OCI-LY7 (cell line): ENCODE measurements at regions not wholly inside any gene's neighbourhood (a gene's known extent, or its start where the extent isn't known, plus 50 kb on each side); places are given as distances from the start of the nearest gene placed in this dataset.

Source experiments
- BruUV-seq: library from RNA; stranded (reverse); fragments of 400-500 nt; replicated peaks from 2 replicates; lab custom pipeline; 2021; lab: Mats Ljungman, UMichigan
- CTCF ChIA-PET: fragments of 300-600 bp; sonication (Branson Sonifier 250); formaldehyde crosslinking; loops from one replicate; lab custom pipeline; 2022; ENCODE audit warnings: antibody characterized with exemption; ENCODE audit not compliant: unreplicated experiment; lab: Charles Lee
- POLR2A ChIA-PET: fragments of 300-600 bp; sonication (Branson Sonifier 250); formaldehyde crosslinking; loops from one replicate; lab custom pipeline; 2022; ENCODE audit warnings: antibody characterized with exemption; lab: Charles Lee
- DNase-seq: peaks from one replicate; pipeline ENCODE4 v3.0.0-alpha.2; 2015; ENCODE audit warnings: low spot score
- H2AFZ ChIP-seq: fragments of 200-600 bp; sonication (generic), shearing (Covaris generic); 2 replicates; pipeline ENCODE4 v1.6.1; 2014; ENCODE audit warnings: mild to moderate bottlenecking, antibody characterized with exemption, low read length, moderate library complexity
- H3K27ac ChIP-seq: fragments of 200-600 bp; sonication (generic); 2 replicates; pipeline ENCODE4 v1.5.1; 2014; ENCODE audit warnings: mixed run types, low read depth, mild to moderate bottlenecking, moderate library complexity, low read length, inconsistent platforms; ENCODE audit not compliant: poor library complexity, severe bottlenecking
- H3K36me3 ChIP-seq: fragments of 200-600 bp; sonication (generic); 2 replicates; pipeline ENCODE4 v1.6.1; 2014; ENCODE audit warnings: mild to moderate bottlenecking, antibody characterized with exemption, low read length, moderate library complexity, mixed read lengths; ENCODE audit not compliant: insufficient read depth
- H3K4me1 ChIP-seq: fragments of 200-600 bp; sonication (generic); 2 replicates; pipeline ENCODE4 v1.5.1; 2014; ENCODE audit warnings: mild to moderate bottlenecking, low read length; ENCODE audit not compliant: insufficient read depth, poor library complexity, severe bottlenecking
- H3K4me2 ChIP-seq: fragments of 200-600 bp; sonication (generic); 2 replicates; pipeline ENCODE4 v1.6.1; 2014; ENCODE audit warnings: mild to moderate bottlenecking, low read length
- H3K4me3 ChIP-seq: fragments of 200-600 bp; sonication (generic); 2 replicates; pipeline ENCODE4 v1.5.1; 2014; ENCODE audit warnings: mild to moderate bottlenecking, low read depth, low read length; ENCODE audit not compliant: poor library complexity, severe bottlenecking
- H3K79me2 ChIP-seq: fragments of 200-600 bp; sonication (generic); 2 replicates; pipeline ENCODE4 v1.6.1; 2016; ENCODE audit warnings: low read depth, mild to moderate bottlenecking, low read length, moderate library complexity, mixed read lengths; ENCODE audit not compliant: insufficient read depth
- H3K9me2 ChIP-seq: fragments of 200-600 bp; sonication (generic); 2 replicates; pipeline ENCODE4 v1.6.1; 2016; ENCODE audit warnings: mild to moderate bottlenecking, low read length, mixed read lengths; ENCODE audit not compliant: insufficient read depth
- H3K9me3 ChIP-seq: fragments of 200-600 bp; sonication (generic); 2 replicates; pipeline ENCODE4 v1.6.1; 2014; ENCODE audit warnings: mild to moderate bottlenecking, mixed run types, low read length, mixed read lengths
- H4K20me1 ChIP-seq: fragments of 200-600 bp; sonication (generic); 2 replicates; pipeline ENCODE4 v1.6.1; 2014; ENCODE audit warnings: mild to moderate bottlenecking, antibody characterized with exemption, low read length, moderate library complexity, mixed read lengths; ENCODE audit not compliant: insufficient read depth
- EZH2phosphoT487 ChIP-seq: fragments of 200-600 bp; sonication (generic); IDR thresholded peaks from 2 replicates; pipeline ENCODE4 v1.6.1; 2018; ENCODE audit warnings: low read depth, borderline replicate concordance, mild to moderate bottlenecking, mixed run types, antibody characterized with exemption, low read length, moderate library complexity, mixed read lengths
- intact Hi-C: fragments of 100-400 bp; cut with micrococcal nuclease; formaldehyde crosslinking; loops from one replicate; pipeline ENCODE4 v1.10.0; 2022; ENCODE audit not compliant: unreplicated experiment
- TF ChIP-seq, protein P1 (sequence below): fragments of 200-600 bp; sonication (generic); conservative IDR thresholded peaks from 2 replicates; pipeline ENCODE4 v1.5.1; 2014; ENCODE audit warnings: mild to moderate bottlenecking, antibody characterized with exemption, low read length, moderate library complexity, mixed read lengths

DNA sequence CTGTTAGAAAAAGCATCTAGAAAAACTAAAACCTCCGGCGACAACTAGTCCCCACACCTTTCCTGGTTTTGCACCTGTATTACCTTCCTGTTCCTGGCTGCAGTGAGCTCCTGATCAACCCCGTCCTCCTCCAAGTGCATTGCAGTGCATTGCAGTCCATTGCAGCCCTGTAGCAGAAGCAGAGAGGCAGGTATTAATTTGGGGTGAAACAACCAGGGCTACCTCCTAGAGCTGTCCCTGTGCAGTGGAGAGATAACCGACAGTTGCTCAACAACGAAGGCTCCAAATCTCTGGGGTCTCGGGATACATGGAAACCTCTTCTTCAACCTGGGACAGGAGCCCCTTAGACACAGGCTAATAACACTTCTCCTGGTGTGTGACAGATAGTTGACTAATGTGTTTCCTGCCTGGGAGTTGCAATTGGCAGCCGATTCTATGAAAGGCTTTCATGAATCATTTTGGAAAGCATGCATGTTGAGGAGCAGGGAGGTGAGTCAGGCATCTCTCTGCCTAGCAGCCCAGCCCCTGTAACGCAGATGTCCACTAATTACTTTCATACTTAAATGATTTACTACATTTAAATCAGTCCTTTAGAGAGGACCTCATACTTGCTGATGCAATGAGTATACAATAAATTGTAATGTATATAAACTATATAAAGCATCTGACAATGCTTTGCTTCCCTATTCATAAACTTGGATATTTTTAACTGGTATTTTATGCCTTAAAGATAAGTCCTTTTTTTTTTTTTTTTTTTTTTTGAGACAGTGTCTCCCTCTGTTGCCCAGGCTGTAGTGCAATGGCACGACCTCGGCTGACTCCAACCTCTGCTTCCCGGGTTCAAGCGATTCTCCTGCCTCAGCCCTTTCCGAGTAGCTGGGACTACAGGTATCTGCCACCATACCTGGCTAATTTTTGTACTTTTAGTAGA is 59.0 kb downstream of the PRR15 start:
- no peak overlapping the region for H3K4me2 ChIP-seq
- BruUV-seq: no TSS peak
- H3K9me3 ChIP-seq: no peaks in the 10 kb centered on the region
- ChIA-PET POLR2A (no interaction called here), CTCF (no interaction called here)
- TF ChIP-seq, protein P1, sequence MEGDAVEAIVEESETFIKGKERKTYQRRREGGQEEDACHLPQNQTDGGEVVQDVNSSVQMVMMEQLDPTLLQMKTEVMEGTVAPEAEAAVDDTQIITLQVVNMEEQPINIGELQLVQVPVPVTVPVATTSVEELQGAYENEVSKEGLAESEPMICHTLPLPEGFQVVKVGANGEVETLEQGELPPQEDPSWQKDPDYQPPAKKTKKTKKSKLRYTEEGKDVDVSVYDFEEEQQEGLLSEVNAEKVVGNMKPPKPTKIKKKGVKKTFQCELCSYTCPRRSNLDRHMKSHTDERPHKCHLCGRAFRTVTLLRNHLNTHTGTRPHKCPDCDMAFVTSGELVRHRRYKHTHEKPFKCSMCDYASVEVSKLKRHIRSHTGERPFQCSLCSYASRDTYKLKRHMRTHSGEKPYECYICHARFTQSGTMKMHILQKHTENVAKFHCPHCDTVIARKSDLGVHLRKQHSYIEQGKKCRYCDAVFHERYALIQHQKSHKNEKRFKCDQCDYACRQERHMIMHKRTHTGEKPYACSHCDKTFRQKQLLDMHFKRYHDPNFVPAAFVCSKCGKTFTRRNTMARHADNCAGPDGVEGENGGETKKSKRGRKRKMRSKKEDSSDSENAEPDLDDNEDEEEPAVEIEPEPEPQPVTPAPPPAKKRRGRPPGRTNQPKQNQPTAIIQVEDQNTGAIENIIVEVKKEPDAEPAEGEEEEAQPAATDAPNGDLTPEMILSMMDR: no peak
- TF ChIP-seq EZH2phosphoT487: no peak
- H3K27ac ChIP-seq: no peak overlapping the region
- H4K20me1 ChIP-seq: no peaks in the 10 kb centered on the region
- no peaks in the 10 kb centered on the region for H3K9me2 ChIP-seq
- no peak overlapping the region for H2AFZ ChIP-seq
- intact Hi-C loops: no loop called here
- no peaks in the 10 kb centered on the region for H3K36me3 ChIP-seq
- H3K4me1 ChIP-seq: no peaks in the 10 kb centered on the region
- no peaks in the 10 kb centered on the region for H3K79me2 ChIP-seq
- DNase-seq: no peak
- H3K4me3 ChIP-seq: no peak overlapping the region

DNA sequence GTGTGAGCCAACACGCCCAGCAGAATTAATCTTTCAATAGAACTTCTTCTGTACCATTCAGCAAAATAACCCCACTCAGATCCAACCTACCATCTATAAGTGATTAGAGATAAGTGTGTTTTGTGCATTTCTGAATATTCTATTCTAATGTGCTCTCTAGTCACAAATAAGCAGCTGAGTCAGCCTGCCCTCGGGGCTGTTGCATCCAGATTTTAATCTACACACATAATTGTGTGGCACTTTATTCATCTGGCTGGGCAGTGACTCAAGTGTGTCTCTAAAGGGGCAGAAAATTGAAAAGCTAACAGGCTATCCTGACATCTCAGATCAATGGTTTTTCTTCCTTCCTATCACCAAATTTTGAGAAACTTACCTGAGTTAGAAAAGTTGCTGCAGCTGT is 60.3 kb downstream of the PRR15 start:
- H3K79me2 ChIP-seq: no peaks in the 10 kb centered on the region
- H4K20me1 ChIP-seq: no peaks in the 10 kb centered on the region
- no TSS peak for BruUV-seq
- POLR2A ChIA-PET: no interaction called here
- H3K9me2 ChIP-seq: no peaks in the 10 kb centered on the region
- H3K4me1 ChIP-seq: no peaks in the 10 kb centered on the region
- no peak overlapping the region for H3K4me3 ChIP-seq
- no peak overlapping the region for H3K4me2 ChIP-seq
- H3K36me3 ChIP-seq: no peaks in the 10 kb centered on the region
- no peak for DNase-seq
- intact Hi-C loops: no loop called here
- CTCF ChIA-PET: no interaction called here
- H3K9me3 ChIP-seq: no peaks in the 10 kb centered on the region
- TF ChIP-seq, protein P1: no peak
- no peak for TF ChIP-seq EZH2phosphoT487
- H3K27ac ChIP-seq: no peak overlapping the region
- H2AFZ ChIP-seq: no peak overlapping the region

DNA sequence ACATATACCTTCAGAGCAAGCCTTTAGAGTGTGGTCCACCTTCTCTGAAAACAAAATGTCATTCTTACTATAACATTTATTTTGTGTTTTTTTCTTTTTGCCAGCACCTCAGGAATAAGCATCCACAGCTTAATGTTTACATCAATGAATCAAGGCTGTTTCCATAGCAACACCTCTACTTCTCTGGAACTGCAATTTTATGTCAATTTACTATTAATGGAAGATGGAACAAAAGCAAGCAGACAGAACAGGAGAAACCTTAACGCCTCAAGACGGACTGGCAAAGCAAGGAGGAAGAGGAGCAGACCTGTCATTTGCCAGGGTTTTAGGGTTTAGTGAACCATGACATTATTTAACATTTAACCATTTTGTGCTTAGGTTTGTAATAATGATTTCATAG is 63.1 kb downstream of the PRR15 start:
- H3K9me2 ChIP-seq: no peaks in the 10 kb centered on the region
- H3K4me3 ChIP-seq: no peak overlapping the region
- no peak for DNase-seq
- H3K79me2 ChIP-seq: no peaks in the 10 kb centered on the region
- TF ChIP-seq EZH2phosphoT487: no peak
- TF ChIP-seq, protein P1: no peak
- intact Hi-C loops: no loop called here
- ChIA-PET POLR2A (no interaction called here), CTCF (no interaction called here)
- no peaks in the 10 kb centered on the region for H3K4me1 ChIP-seq
- no peaks in the 10 kb centered on the region for H3K36me3 ChIP-seq
- H3K4me2 ChIP-seq: no peak overlapping the region
- no peak overlapping the region for H3K27ac ChIP-seq
- no peaks in the 10 kb centered on the region for H3K9me3 ChIP-seq
- H4K20me1 ChIP-seq: no peaks in the 10 kb centered on the region
- no peak overlapping the region for H2AFZ ChIP-seq
- no TSS peak for BruUV-seq
